B cell (primary cell): ENCODE measurements at regions not wholly inside any gene's neighbourhood (a gene's known extent, or its start where the extent isn't known, plus 50 kb on each side); places are given as distances from the start of the nearest gene placed in this dataset.

ENCODE experiments used
- ATAC-seq: fragments of 200-7000 bp; cut with Tn5 transposase; one replicate; pipeline ENCODE4 v1.10.0; 2021; ENCODE audit warnings: low read depth, mild to moderate bottlenecking, moderate number of reproducible peaks, moderate library complexity
- CTCF ChIA-PET: fragments of 350-600 bp; sonication (Branson Sonifier 250); formaldehyde crosslinking; loops from one replicate; lab custom pipeline; 2021; ENCODE audit warnings: antibody characterized with exemption, inconsistent platforms; lab: Charles Lee
- POLR2A ChIA-PET: fragments of 350-600 bp; sonication (Branson Sonifier 250); formaldehyde crosslinking; loops from one replicate; lab custom pipeline; 2021; ENCODE audit warnings: antibody characterized with exemption; lab: Charles Lee
- DNase-seq: peaks from one replicate; pipeline ENCODE4 v3.0.0; 2013
- H2AFZ ChIP-seq: 2 replicates; pipeline ENCODE4 v1.6.1; 2012; ENCODE audit warnings: mild to moderate bottlenecking, low read depth, low read length; ENCODE audit not compliant: insufficient read depth, poor library complexity, severe bottlenecking
- H3K27ac ChIP-seq, 2 donors: 1 replicate in 1 of 2; 2 replicates in 1 of 2; pipeline ENCODE4 v1.5.1; 2012 to 2013; ENCODE audit warnings: low read length in 2 of 2, mild to moderate bottlenecking in 2 of 2, moderate library complexity in 1 of 2
- H3K27me3 ChIP-seq, 4 experiments: fragments of 200-600 bp in 1 of 4; sonication (generic) in 1 of 4; replicated peaks in 1 of 4; 1 replicate in 2 of 4; 2 replicates in 2 of 4; pipeline versions ENCODE4 v1.6.1 to v1.7.0; 2013 to 2016; ENCODE audit warnings: low read length in 3 of 4, mild to moderate bottlenecking in 2 of 4, mixed read lengths in 1 of 4, moderate library complexity in 1 of 4; ENCODE audit not compliant: insufficient read depth in 4 of 4, control insufficient read depth in 3 of 4; ENCODE audit errors: control extremely low read depth in 1 of 4
- H3K36me3 ChIP-seq, 2 experiments: replicated peaks in 1 of 2; 1 replicate in 1 of 2; 2 replicates in 1 of 2; pipeline versions ENCODE4 v1.6.1 to v1.7.1; 2013; ENCODE audit warnings: low read length in 1 of 2; ENCODE audit not compliant: insufficient read depth in 2 of 2, control insufficient read depth in 1 of 2; ENCODE audit errors: control extremely low read depth in 1 of 2, extremely low read depth in 1 of 2
- H3K4me1 ChIP-seq, 2 donors: fragments of 200-600 bp in 1 of 2; sonication (generic) in 1 of 2; 1 replicate in 1 of 2; 2 replicates in 1 of 2; pipeline versions ENCODE4 v1.5.1 to v1.6.1; 2013 to 2017; ENCODE audit warnings: low read length in 2 of 2; ENCODE audit not compliant: control insufficient read depth in 2 of 2, insufficient read depth in 2 of 2
- H3K4me2 ChIP-seq: replicated peaks from 2 replicates; pipeline ENCODE3; 2012; ENCODE audit warnings: mild to moderate bottlenecking, low read depth, low read length; ENCODE audit not compliant: poor library complexity, severe bottlenecking
- H3K4me3 ChIP-seq, 5 experiments: fragments of 200-600 bp in 1 of 5; sonication (generic) in 1 of 5; 1 replicate in 3 of 5; 2 replicates in 2 of 5; pipeline versions ENCODE4 v1.5.1 to v1.7.0; 2011 to 2016; ENCODE audit warnings: low read length in 4 of 5, mild to moderate bottlenecking in 4 of 5, low read depth in 2 of 5, control low read depth in 1 of 5, moderate library complexity in 1 of 5; ENCODE audit not compliant: insufficient read depth in 1 of 5; ENCODE audit errors: control extremely low read depth in 1 of 5, extremely low read depth in 1 of 5
- H3K79me2 ChIP-seq: fragments of 200-600 bp; sonication (generic); one replicate; pipeline ENCODE4 v1.6.0; 2016; ENCODE audit warnings: low read length; ENCODE audit not compliant: control insufficient read depth, insufficient read depth
- H3K9ac ChIP-seq: fragments of 200-600 bp; sonication (generic); 2 replicates; pipeline ENCODE4 v1.6.1; 2017; ENCODE audit warnings: mild to moderate bottlenecking, low read length, moderate library complexity
- H3K9me3 ChIP-seq, 3 donors: one replicate each; pipeline versions ENCODE4 v1.6.1 to v1.7.1; 2013; ENCODE audit warnings: low read length in 2 of 3; ENCODE audit not compliant: control insufficient read depth in 2 of 3, insufficient read depth in 1 of 3; ENCODE audit errors: control extremely low read depth in 1 of 3
- H4K20me1 ChIP-seq: 2 replicates; pipeline ENCODE4 v1.6.0; 2012; ENCODE audit warnings: mild to moderate bottlenecking, low read length; ENCODE audit not compliant: insufficient read depth, control insufficient read depth, poor library complexity, severe bottlenecking
- H3K27ac Mint-ChIP-seq: one replicate; pipeline ENCODE4 v1.8.0; 2021; ENCODE audit warnings: mixed read lengths
- H3K27me3 Mint-ChIP-seq: one replicate; pipeline ENCODE4 v1.8.0; 2021; ENCODE audit warnings: mixed read lengths
- H3K4me1 Mint-ChIP-seq: one replicate; pipeline ENCODE4 v1.8.0; 2021; ENCODE audit warnings: mixed read lengths
- H3K4me3 Mint-ChIP-seq: one replicate; pipeline ENCODE4 v1.8.0; 2021; ENCODE audit warnings: mixed read lengths
- H3K9me3 Mint-ChIP-seq: one replicate; pipeline ENCODE4 v1.8.0; 2022; ENCODE audit warnings: mixed read lengths; ENCODE audit not compliant: insufficient read depth
- EZH2 ChIP-seq: IDR thresholded peaks from 2 replicates; pipeline ENCODE4 v1.6.1; 2012; ENCODE audit warnings: borderline replicate concordance, low read depth, mild to moderate bottlenecking, moderate library complexity, low read length; ENCODE audit not compliant: insufficient read depth, poor library complexity, severe bottlenecking
- WGBS: methylation state at CpG from one replicate; pipeline ENCODE4 v1.1.5; 2013; ENCODE audit warnings: missing lambda C conversion rate; ENCODE audit not compliant: insufficient coverage; 5-methylcytosine and 5-hydroxymethylcytosine counted together
- intact Hi-C: fragments of 100-400 bp; cut with micrococcal nuclease; formaldehyde crosslinking; loops from one replicate; pipeline ENCODE4 v1.10.0; 2022
- TF ChIP-seq, protein P1 (sequence below): fragments of 200-600 bp; IDR thresholded peaks from one replicate; pipeline ENCODE4 v1.8.0; 2022; ENCODE audit warnings: antibody characterized with exemption, mild to moderate bottlenecking

DNA sequence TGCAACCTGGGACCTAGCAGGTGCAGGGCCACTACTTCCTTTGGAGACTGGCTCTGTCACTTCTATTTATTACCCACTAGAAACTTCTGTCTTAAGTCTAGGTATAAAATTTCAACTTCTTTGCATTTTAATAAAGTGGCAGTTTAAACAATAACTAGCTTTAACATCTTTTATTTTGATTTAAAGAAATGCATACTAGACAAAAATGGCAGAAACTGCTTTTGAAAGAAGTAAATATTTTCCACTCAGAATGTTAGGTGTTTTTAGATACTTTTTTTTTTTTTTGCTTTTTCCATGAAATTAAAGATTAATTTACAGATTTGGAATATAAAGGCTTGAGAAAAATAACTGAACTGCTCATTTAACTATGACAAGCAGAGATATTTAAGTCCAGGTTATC lies 1477.6 kb downstream of the KCNT2 start:
- H3K9ac ChIP-seq, result no peak overlapping the region
- no peaks in the 10 kb centered on the region for H4K20me1 ChIP-seq
- no peak overlapping the region for H2AFZ ChIP-seq
- intact Hi-C loops, result no loop called here
- no peaks in the 10 kb centered on the region for H3K79me2 ChIP-seq
- DNase-seq, result no peak
- peaks cover 0 to 4% (median 0%) of the 10 kb centered on the region in 3 donors for H3K9me3 ChIP-seq
- Mint-ChIP-seq H3K4me3 (no peak overlapping the region), H3K9me3 (no peaks in the 10 kb centered on the region), H3K4me1 (no peaks in the 10 kb centered on the region), H3K27ac (no peak overlapping the region), H3K27me3 (no peaks in the 10 kb centered on the region)
- H3K27ac ChIP-seq, result no peak overlapping the region
- H3K4me1 ChIP-seq, result no peaks in the 10 kb centered on the region
- no peaks in the 10 kb centered on the region for H3K27me3 ChIP-seq
- ChIA-PET POLR2A (no interaction called here), CTCF (no interaction called here)
- H3K4me3 ChIP-seq, result no peak overlapping the region
- ATAC-seq, result no peak
- H3K36me3 ChIP-seq, result no peaks in the 10 kb centered on the region
- TF ChIP-seq, protein P1, sequence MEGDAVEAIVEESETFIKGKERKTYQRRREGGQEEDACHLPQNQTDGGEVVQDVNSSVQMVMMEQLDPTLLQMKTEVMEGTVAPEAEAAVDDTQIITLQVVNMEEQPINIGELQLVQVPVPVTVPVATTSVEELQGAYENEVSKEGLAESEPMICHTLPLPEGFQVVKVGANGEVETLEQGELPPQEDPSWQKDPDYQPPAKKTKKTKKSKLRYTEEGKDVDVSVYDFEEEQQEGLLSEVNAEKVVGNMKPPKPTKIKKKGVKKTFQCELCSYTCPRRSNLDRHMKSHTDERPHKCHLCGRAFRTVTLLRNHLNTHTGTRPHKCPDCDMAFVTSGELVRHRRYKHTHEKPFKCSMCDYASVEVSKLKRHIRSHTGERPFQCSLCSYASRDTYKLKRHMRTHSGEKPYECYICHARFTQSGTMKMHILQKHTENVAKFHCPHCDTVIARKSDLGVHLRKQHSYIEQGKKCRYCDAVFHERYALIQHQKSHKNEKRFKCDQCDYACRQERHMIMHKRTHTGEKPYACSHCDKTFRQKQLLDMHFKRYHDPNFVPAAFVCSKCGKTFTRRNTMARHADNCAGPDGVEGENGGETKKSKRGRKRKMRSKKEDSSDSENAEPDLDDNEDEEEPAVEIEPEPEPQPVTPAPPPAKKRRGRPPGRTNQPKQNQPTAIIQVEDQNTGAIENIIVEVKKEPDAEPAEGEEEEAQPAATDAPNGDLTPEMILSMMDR, result no peak
- TF ChIP-seq EZH2, result no peak
- no peak overlapping the region for H3K4me2 ChIP-seq

DNA sequence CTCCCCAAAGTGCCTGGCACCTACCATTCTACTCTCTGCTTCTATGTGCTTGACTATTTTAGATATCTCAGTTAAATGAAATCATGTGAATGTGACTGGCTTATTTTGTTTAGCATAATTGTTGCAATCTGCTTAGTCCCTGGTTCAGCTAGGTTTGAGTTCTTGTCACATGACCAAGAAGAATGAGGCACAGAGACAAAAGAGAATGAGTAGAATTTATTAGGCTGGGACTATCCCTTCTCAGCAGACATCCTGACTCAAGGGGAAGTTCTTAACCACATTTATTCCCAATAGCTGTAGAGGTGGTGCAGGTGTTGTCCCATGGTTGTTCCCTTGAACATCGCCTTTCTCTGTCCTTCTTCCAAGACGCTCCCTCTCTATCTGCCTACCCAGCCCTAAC lies 1485.7 kb downstream of the KCNT2 start:
- no peak overlapping the region for H2AFZ ChIP-seq
- Mint-ChIP-seq H3K4me1 (no peaks in the 10 kb centered on the region), H3K9me3 (no peaks in the 10 kb centered on the region), H3K27ac (no peak overlapping the region), H3K4me3 (no peak overlapping the region), H3K27me3 (no peaks in the 10 kb centered on the region)
- H3K4me2 ChIP-seq, result no peak overlapping the region
- ChIA-PET CTCF (no interaction called here), POLR2A (no interaction called here)
- H3K27me3 ChIP-seq, result no peaks in the 10 kb centered on the region
- no peaks in the 10 kb centered on the region for H4K20me1 ChIP-seq
- H3K4me3 ChIP-seq, result no peak overlapping the region
- WGBS, result no CpG with 5 or more reads among the region's 2 CpGs
- H3K27ac ChIP-seq, result no peak overlapping the region
- no peak for DNase-seq
- H3K36me3 ChIP-seq, result no peaks in the 10 kb centered on the region
- intact Hi-C loops, result no loop called here
- H3K9me3 ChIP-seq, result no peaks in the 10 kb centered on the region
- no peaks in the 10 kb centered on the region for H3K79me2 ChIP-seq
- no peak for ATAC-seq
- H3K9ac ChIP-seq, result no peak overlapping the region
- TF ChIP-seq EZH2, result no peak
- TF ChIP-seq, protein P1, result no peak
- no peaks in the 10 kb centered on the region for H3K4me1 ChIP-seq
